Thymus (tissue), 11 donors: ENCODE measurements at regions not wholly inside any gene's neighbourhood (a gene's known extent, or its start where the extent isn't known, plus 50 kb on each side); places are given as distances from the start of the nearest gene placed in this dataset.
"Not testable (repeated sequence)": the region's sequence is repeated elsewhere in the genome, so short reads cannot be mapped to it uniquely, and the experiment has no call there.

Experiments used
- DNase-seq, 9 donors: peaks; one replicate each; pipeline ENCODE4 v3.0.0-alpha.2; 2013; ENCODE audit warnings: low spot score in 9 of 9, low read depth in 6 of 9, missing footprints in 1 of 9
- H3K27ac ChIP-seq, 2 donors: one replicate each; pipeline ENCODE4 v1.5.1; 2013; ENCODE audit warnings: control low read depth in 1 of 2, low read depth in 1 of 2, low read length in 1 of 2, mild to moderate bottlenecking in 1 of 2, moderate library complexity in 1 of 2
- H3K27me3 ChIP-seq, 2 donors: one replicate each; pipeline ENCODE4 v1.5.1; 2013; ENCODE audit warnings: low read length in 1 of 2; ENCODE audit not compliant: control insufficient read depth in 2 of 2, insufficient read depth in 1 of 2
- H3K36me3 ChIP-seq, 2 donors: one replicate each; pipeline ENCODE4 v1.5.1; 2013; ENCODE audit warnings: low read length in 1 of 2, mild to moderate bottlenecking in 1 of 2, moderate library complexity in 1 of 2; ENCODE audit not compliant: control insufficient read depth in 2 of 2, insufficient read depth in 2 of 2
- H3K4me1 ChIP-seq, 2 donors: one replicate each; pipeline ENCODE4 v1.5.1; 2013; ENCODE audit warnings: low read length in 2 of 2; ENCODE audit not compliant: control insufficient read depth in 2 of 2, insufficient read depth in 2 of 2
- H3K4me3 ChIP-seq, 2 donors: one replicate each; pipeline ENCODE4 v1.5.1; 2013; ENCODE audit warnings: low read length in 2 of 2, control low read depth in 1 of 2, mild to moderate bottlenecking in 1 of 2
- H3K9me3 ChIP-seq, 2 donors: one replicate each; pipeline ENCODE4 v1.5.1; 2013; ENCODE audit warnings: low read length in 1 of 2, mild to moderate bottlenecking in 1 of 2; ENCODE audit not compliant: control insufficient read depth in 2 of 2, insufficient read depth in 1 of 2
- WGBS: extraction: QIAGEN DNeasy Blood & Tissue Kit; methylation state at CpG from one replicate; pipeline ENCODE4 v1.1.7; 2013; 5-methylcytosine and 5-hydroxymethylcytosine counted together
- donor health status: healthy.

DNA sequence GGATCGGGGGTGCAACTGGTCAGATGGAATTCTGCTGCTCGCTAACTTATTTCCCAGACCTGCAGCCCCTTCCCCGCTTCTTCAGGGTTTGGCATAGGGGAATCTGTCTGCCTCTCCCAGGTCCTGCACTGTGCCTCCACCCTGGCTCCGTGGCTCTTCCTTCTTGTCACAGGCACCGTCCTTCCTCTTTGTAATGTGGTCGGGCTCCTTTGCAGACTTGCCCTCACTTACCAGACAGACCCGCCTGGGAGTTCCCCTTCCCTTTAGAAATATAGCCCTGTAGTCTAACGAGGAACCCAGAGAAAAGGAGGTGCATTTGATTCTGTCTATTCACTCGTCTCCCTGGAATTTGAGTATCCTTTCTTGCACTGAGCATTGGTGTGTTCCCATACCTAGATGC lies 63.9 kb upstream of the PAX8 start:
- Histone ChIP-seq H3K4me3 (no peak overlapping the region), H3K36me3 (no peaks in the 10 kb centered on the region), H3K27me3 (peaks cover 0 to 15% of the 10 kb centered on the region in 2 donors), H3K4me1 (no peaks in the 10 kb centered on the region), H3K27ac (no peak overlapping the region), H3K9me3 (no peaks in the 10 kb centered on the region)
- 26% methylated on average over 9 of the region's 9 CpGs for WGBS
- DNase-seq, result peak in 1 of 9 donors; percentile 7

- not testable (repeated sequence) for H3K9me3 ChIP-seq, H3K4me3 ChIP-seq, H3K36me3 ChIP-seq, DNase-seq, H3K27ac ChIP-seq, H3K4me1 ChIP-seq
- WGBS, result 95% methylated on average over 3 of the region's 3 CpGs
- H3K27me3 ChIP-seq, result peaks cover 0 to 19% of the 10 kb centered on the region in 2 donors
Observed at GRCh38 chr2:113341870-113342253, 63.1 kb upstream of the PAX8 start.

DNA sequence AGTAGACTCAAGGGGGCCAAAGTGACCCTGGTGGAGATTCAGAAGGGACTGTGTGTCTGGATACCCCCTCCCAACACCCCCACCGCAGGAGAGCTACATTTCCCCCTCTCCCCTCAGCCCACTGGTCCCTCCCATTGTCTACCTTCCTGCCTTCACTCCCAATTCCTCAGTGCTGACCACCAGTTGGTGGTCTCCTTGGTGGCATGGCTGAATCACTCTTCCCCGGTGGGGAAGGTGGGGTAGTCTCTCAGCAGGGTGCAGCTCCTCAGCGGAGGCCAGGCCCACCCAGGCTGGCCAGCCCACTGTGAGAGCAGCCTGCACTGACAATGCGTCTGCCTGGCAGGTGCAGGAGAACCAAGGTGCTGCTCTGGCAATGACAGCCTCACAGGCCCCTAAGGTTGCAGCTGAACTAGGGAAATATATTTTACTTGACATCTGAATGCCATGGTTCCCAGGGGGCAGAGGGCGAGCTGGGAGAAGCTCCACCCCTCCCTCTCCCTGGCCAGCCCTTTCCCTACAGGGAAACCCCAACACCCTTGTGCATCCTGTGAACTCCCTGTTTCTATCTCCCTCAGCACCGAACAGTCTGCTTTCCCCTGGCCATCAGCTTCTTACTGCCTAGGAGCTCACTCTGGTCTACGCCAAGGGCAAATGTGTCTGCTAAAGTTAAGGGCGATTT lies 62.6 kb upstream of the PAX8 start:
- no peak for DNase-seq
- Histone ChIP-seq H3K27ac (no peak overlapping the region), H3K9me3 (no peaks in the 10 kb centered on the region), H3K4me1 (no peaks in the 10 kb centered on the region), H3K36me3 (no peaks in the 10 kb centered on the region), H3K4me3 (no peak overlapping the region), H3K27me3 (peaks cover 0 to 19% of the 10 kb centered on the region in 2 donors)
- 93% methylated on average over 8 of the region's 8 CpGs for WGBS

GRCh38 chr2:113337809-113338208 lies 59.1 kb upstream of the PAX8 start:
- WGBS, result 86% methylated on average over 5 of the region's 5 CpGs
- no peaks in the 10 kb centered on the region for H3K9me3 ChIP-seq
- H3K27me3 ChIP-seq, result peaks cover 0 to 20% of the 10 kb centered on the region in 2 donors
- no peak for DNase-seq
- no peaks in the 10 kb centered on the region for H3K4me1 ChIP-seq
- H3K4me3 ChIP-seq, result no peak overlapping the region
- no peaks in the 10 kb centered on the region for H3K36me3 ChIP-seq
- H3K27ac ChIP-seq, result no peak overlapping the region

GRCh38 chr2:113336040-113336439 lies 57.3 kb upstream of the PAX8 start:
- not testable (repeated sequence) for H3K4me1 ChIP-seq

DNA sequence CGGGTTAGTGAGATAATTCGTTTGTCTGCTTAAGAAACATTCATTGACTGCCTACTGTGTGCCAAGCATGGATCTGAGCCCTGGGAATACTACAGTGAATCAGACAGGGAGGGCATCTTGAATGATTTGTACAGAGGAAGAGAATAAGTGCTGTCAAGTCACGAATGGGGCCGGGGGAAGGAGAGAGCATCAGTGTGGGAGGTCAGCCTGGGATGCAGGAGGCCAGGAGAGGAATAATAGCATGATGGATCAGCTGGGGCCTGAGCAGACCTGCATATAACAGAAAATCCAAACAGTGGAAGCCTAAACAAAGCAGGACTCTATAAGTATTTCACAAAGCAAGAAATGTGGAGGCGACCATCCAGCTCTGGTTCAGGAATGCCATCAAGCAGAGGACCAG lies 55.4 kb upstream of the PAX8 start:
- DNase-seq, result no peak
- Histone ChIP-seq H3K4me3 (no peak overlapping the region), H3K27me3 (peaks cover 0 to 8% of the 10 kb centered on the region in 2 donors), H3K36me3 (no peaks in the 10 kb centered on the region), H3K9me3 (no peaks in the 10 kb centered on the region), H3K27ac (no peak overlapping the region), H3K4me1 (no peaks in the 10 kb centered on the region)
- WGBS, result 94% methylated on average over 5 of the region's 5 CpGs

More at GRCh38 chr2:113336040-113336439, 57.3 kb upstream of the PAX8 start:
- 87% methylated on average over 3 of the region's 3 CpGs for WGBS
- DNase-seq, H3K27ac ChIP-seq, H3K36me3 ChIP-seq, H3K9me3 ChIP-seq, H3K4me3 ChIP-seq: not testable (repeated sequence)
- peaks cover 0 to 10% of the 10 kb centered on the region in 2 donors for H3K27me3 ChIP-seq

GRCh38 chr2:113333735-113334134 lies 55.0 kb upstream of the PAX8 start:
- WGBS, result 78% methylated on average over 5 of the region's 5 CpGs
- H3K4me3 ChIP-seq, result not testable (repeated sequence)

DNA sequence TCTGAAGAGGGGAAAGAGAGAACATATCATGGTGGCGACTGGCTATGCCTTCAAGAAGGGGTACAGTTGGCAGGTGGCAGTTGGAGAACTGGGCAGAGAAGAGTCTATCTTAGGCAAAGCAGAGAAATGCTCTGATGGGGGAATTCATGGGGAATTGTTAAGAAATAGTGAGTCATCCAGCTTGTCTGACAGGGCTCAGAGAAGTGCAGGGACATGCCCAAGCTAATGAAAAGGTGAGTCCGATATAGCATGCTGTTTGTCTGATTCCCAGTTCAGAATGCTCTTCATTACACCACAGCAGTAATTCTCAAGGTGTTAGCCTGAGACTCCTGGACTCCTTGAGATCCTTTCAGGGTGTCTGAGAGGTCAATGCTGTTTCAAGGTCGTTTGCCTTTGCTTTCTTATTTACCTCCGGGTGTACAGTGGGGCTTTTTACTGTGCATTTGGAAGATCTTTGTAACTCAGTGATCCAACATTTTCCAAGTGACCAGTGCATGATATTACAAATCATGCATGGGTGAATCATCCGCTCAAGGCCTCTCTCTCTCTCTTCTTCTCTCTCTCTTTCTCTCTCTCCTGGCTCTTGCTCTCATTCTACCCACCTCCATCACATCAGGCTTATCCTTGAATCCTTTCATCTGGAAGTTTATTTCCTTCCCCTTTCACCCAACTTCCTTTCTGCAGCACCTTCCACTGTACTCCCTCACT lies 51.5 kb upstream of the PAX8 start:
- not testable (repeated sequence) for H3K27me3 ChIP-seq

More at GRCh38 chr2:113333735-113334134, 55.0 kb upstream of the PAX8 start:
- H3K27me3 ChIP-seq, H3K4me1 ChIP-seq, H3K27ac ChIP-seq, H3K36me3 ChIP-seq, DNase-seq, H3K9me3 ChIP-seq: not testable (repeated sequence)

GRCh38 chr2:113328973-113329372 lies 50.3 kb upstream of the PAX8 start:
- H3K9me3 ChIP-seq, H3K27ac ChIP-seq, H3K27me3 ChIP-seq, H3K4me1 ChIP-seq, H3K36me3 ChIP-seq, DNase-seq, H3K4me3 ChIP-seq: not testable (repeated sequence)
- 95% methylated on average over 9 of the region's 9 CpGs for WGBS

More for the DNA sequence above, 51.5 kb upstream of the PAX8 start:
- H3K36me3 ChIP-seq, H3K9me3 ChIP-seq, H3K4me1 ChIP-seq, DNase-seq, H3K27ac ChIP-seq, H3K4me3 ChIP-seq: not testable (repeated sequence)
- WGBS, result 87% methylated on average over 5 of the region's 5 CpGs
